HG03558 (cell line): ENCODE measurements at regions not wholly inside any gene's neighbourhood (a gene's known extent, or its start where the extent isn't known, plus 50 kb on each side); places are given as distances from the start of the nearest gene placed in this dataset.

ENCODE experiments used
- ATAC-seq: cut with Tn5 transposase; IDR thresholded peaks from one replicate; pipeline ENCODE4 v1.9.1; 2021; ENCODE audit warnings: moderate number of reproducible peaks; ENCODE audit not compliant: unreplicated experiment; ENCODE audit errors: extremely low read depth

- ATAC-seq = no peak
Measured at GRCh38 chrX:39728852-39729598, 368.7 kb downstream of the BCOR start.

GRCh38 chrX:39729981-39730661 is 367.6 kb downstream of the BCOR start:
- no peak for ATAC-seq

GRCh38 chrX:39730662-39731329 is 367.0 kb downstream of the BCOR start:
- no peak for ATAC-seq

- ATAC-seq = no peak
Measured at GRCh38 chrX:39731330-39731667, 366.5 kb downstream of the BCOR start.

- ATAC-seq = no peak
Measured at GRCh38 chrX:39731735-39732134, 366.0 kb downstream of the BCOR start.

GRCh38 chrX:39733745-39734144 is 364.0 kb downstream of the BCOR start:
- ATAC-seq = no peak

- ATAC-seq = no peak
Measured at GRCh38 chrX:39734174-39734776, 363.5 kb downstream of the BCOR start.

GRCh38 chrX:39736216-39737211 is 361.2 kb downstream of the BCOR start:
- no peak for ATAC-seq

GRCh38 chrX:39739585-39739984 is 358.2 kb downstream of the BCOR start:
- no peak for ATAC-seq

GRCh38 chrX:39740078-39740477 is 357.7 kb downstream of the BCOR start:
- ATAC-seq = no peak

- no peak for ATAC-seq
Measured at GRCh38 chrX:39741904-39742303, 355.9 kb downstream of the BCOR start.

GRCh38 chrX:39745818-39746217 is 351.9 kb downstream of the BCOR start:
- no peak for ATAC-seq

GRCh38 chrX:39749135-39749534 is 348.6 kb downstream of the BCOR start:
- ATAC-seq = no peak

GRCh38 chrX:39749728-39750127 is 348.0 kb downstream of the BCOR start:
- no peak for ATAC-seq

- no peak for ATAC-seq
Measured at GRCh38 chrX:39750256-39750790, 347.4 kb downstream of the BCOR start.

GRCh38 chrX:39750848-39751247 is 346.9 kb downstream of the BCOR start:
- no peak for ATAC-seq

GRCh38 chrX:39752815-39753214 is 344.9 kb downstream of the BCOR start:
- no peak for ATAC-seq

GRCh38 chrX:39753293-39753996 is 344.3 kb downstream of the BCOR start:
- no peak for ATAC-seq
